Neuronal stem cell (in vitro differentiated cells): ENCODE measurements at regions not wholly inside any gene's neighbourhood (a gene's known extent, or its start where the extent isn't known, plus 50 kb on each side); places are given as distances from the start of the nearest gene placed in this dataset.
A peak's percentile ranks its signal among the peaks of the same experiment; 100 is the strongest.

Source experiments
- DNase-seq: peaks from one replicate; pipeline ENCODE4 v3.0.0-alpha.2; 2013; ENCODE audit warnings: low spot score
- H2AFZ ChIP-seq: one replicate; pipeline ENCODE4 v1.6.1; 2013; ENCODE audit warnings: mild to moderate bottlenecking, low read length, inconsistent platforms
- H2AK5ac ChIP-seq: 2 replicates; pipeline ENCODE4 v1.6.1; 2013; ENCODE audit warnings: low read depth, mild to moderate bottlenecking, inconsistent platforms, low read length, moderate library complexity, mixed read lengths
- H2BK120ac ChIP-seq: 2 replicates; pipeline ENCODE4 v1.6.1; 2013; ENCODE audit warnings: low read depth, mild to moderate bottlenecking, inconsistent platforms, low read length, moderate library complexity, mixed read lengths
- H2BK12ac ChIP-seq: one replicate; pipeline ENCODE4 v1.6.1; 2013; ENCODE audit warnings: low read length, inconsistent platforms
- H2BK15ac ChIP-seq: 2 replicates; pipeline ENCODE4 v1.6.1; 2013; ENCODE audit warnings: mild to moderate bottlenecking, low read length, inconsistent platforms, mixed read lengths
- H2BK5ac ChIP-seq: one replicate; pipeline ENCODE4 v1.6.1; 2013; ENCODE audit warnings: inconsistent platforms, mild to moderate bottlenecking, low read length, moderate library complexity
- H3K14ac ChIP-seq: one replicate; pipeline ENCODE4 v1.6.1; 2013; ENCODE audit warnings: low read length, inconsistent platforms
- H3K18ac ChIP-seq: 2 replicates; pipeline ENCODE4 v1.6.1; 2013; ENCODE audit warnings: low read length, inconsistent platforms
- H3K23ac ChIP-seq: 2 replicates; pipeline ENCODE4 v1.6.1; 2013; ENCODE audit warnings: low read depth, mild to moderate bottlenecking, mixed read lengths, low read length, inconsistent platforms; ENCODE audit not compliant: poor library complexity
- H3K27ac ChIP-seq: replicated peaks from 3 replicates; pipeline ENCODE4 v1.5.1; 2013; ENCODE audit warnings: low read length, inconsistent platforms
- H3K27me3 ChIP-seq, 3 experiments: 2 replicates each; pipeline ENCODE4 v1.6.1; 2013; ENCODE audit warnings: low read length in 3 of 3, mild to moderate bottlenecking in 2 of 3, inconsistent platforms in 1 of 3, low read depth in 1 of 3, mixed read lengths in 1 of 3, moderate library complexity in 1 of 3; ENCODE audit not compliant: control insufficient read depth in 3 of 3, insufficient read depth in 3 of 3
- H3K36me3 ChIP-seq, 2 donors: replicated peaks in 1 of 2; 2 replicates each; pipeline ENCODE4 v1.6.1; 2013; ENCODE audit warnings: low read length in 2 of 2; ENCODE audit not compliant: control insufficient read depth in 2 of 2, insufficient read depth in 2 of 2
- H3K4ac ChIP-seq: 2 replicates; pipeline ENCODE4 v1.6.1; 2013; ENCODE audit warnings: inconsistent platforms, mild to moderate bottlenecking, low read length, moderate library complexity
- H3K4me1 ChIP-seq, 2 donors: 1 replicate in 1 of 2; 2 replicates in 1 of 2; pipeline ENCODE4 v1.6.1; 2013; ENCODE audit warnings: low read length in 2 of 2, low read depth in 1 of 2; ENCODE audit not compliant: control insufficient read depth in 2 of 2, insufficient read depth in 1 of 2
- H3K4me2 ChIP-seq: one replicate; pipeline ENCODE4 v1.6.1; 2013; ENCODE audit warnings: mild to moderate bottlenecking, low read length, inconsistent platforms; ENCODE audit not compliant: insufficient read depth, poor library complexity, severe bottlenecking
- H3K4me3 ChIP-seq, 2 donors: 2 replicates each; pipeline ENCODE4 v1.5.1; 2013; ENCODE audit warnings: low read length in 2 of 2, mild to moderate bottlenecking in 2 of 2, inconsistent platforms in 1 of 2, moderate library complexity in 1 of 2
- H3K79me1 ChIP-seq: one replicate; pipeline ENCODE4 v1.6.1; 2013; ENCODE audit warnings: low read depth, mild to moderate bottlenecking, inconsistent platforms, low read length, moderate library complexity
- H3K9ac ChIP-seq: one replicate; pipeline ENCODE4 v1.6.1; 2013; ENCODE audit warnings: mild to moderate bottlenecking, low read depth, low read length, inconsistent platforms; ENCODE audit not compliant: poor library complexity
- H3K9me3 ChIP-seq, 2 donors: replicated peaks in 1 of 2; 2 replicates each; pipeline versions ENCODE3 to v1.6.1; 2013; ENCODE audit warnings: low read length in 2 of 2, mild to moderate bottlenecking in 2 of 2, inconsistent platforms in 1 of 2, low read depth in 1 of 2, mixed read lengths in 1 of 2, moderate library complexity in 1 of 2; ENCODE audit not compliant: control insufficient read depth in 2 of 2, insufficient read depth in 1 of 2
- H4K8ac ChIP-seq: one replicate; pipeline ENCODE4 v1.6.1; 2013; ENCODE audit warnings: low read depth, mild to moderate bottlenecking, inconsistent platforms, low read length, moderate library complexity
- H4K91ac ChIP-seq: one replicate; pipeline ENCODE4 v1.6.1; 2013; ENCODE audit warnings: low read length, low read depth, mild to moderate bottlenecking, inconsistent platforms; ENCODE audit not compliant: poor library complexity
- WGBS, 2 donors: extraction: QIAGEN DNeasy Blood & Tissue Kit; methylation state at CpG; one replicate each; pipeline ENCODE4 v1.1.7; 2013; ENCODE audit warnings: missing lambda C conversion rate in 2 of 2, mixed read lengths in 1 of 2; ENCODE audit not compliant: insufficient read length in 2 of 2, insufficient replicate concordance in 1 of 2; ENCODE audit errors: extremely low coverage in 2 of 2; 5-methylcytosine and 5-hydroxymethylcytosine counted together

DNA sequence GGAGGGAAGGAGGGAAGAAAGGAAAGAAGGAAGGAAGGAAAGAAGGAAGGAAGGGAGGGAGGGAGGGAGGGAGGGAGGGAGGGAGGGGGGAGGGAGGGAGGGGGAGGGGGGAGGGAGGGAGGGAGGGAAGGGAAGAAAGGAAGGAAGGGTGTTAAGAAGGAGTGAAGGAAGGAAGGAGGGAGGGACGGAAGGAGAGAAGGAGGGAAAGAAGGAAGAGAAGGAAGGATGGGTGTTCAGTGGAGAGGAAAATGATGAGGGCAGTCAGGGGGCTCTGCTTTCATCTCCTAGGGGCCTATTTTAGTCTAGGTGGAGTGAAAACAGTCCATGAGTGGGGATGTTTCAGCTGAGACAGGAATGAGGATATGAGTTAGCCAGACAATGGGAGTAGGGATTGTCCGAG, 357.0 kb upstream of the C16orf82 start:
- H3K18ac ChIP-seq: no peak overlapping the region
- H3K4me1 ChIP-seq: peaks cover 0 to 4% of the 10 kb centered on the region in 2 donors
- no peak overlapping the region for H3K14ac ChIP-seq
- H4K91ac ChIP-seq: no peak overlapping the region
- no peaks in the 10 kb centered on the region for H3K27me3 ChIP-seq
- H3K36me3 ChIP-seq: no peaks in the 10 kb centered on the region
- no peak overlapping the region for H3K23ac ChIP-seq
- H2BK12ac ChIP-seq: no peak overlapping the region
- H3K4ac ChIP-seq: no peak overlapping the region
- WGBS, 2 donors: 100% methylated on average over 1 of the region's 2 CpGs
- H2AFZ ChIP-seq: no peak overlapping the region
- no peaks in the 10 kb centered on the region for H3K79me1 ChIP-seq
- no peak overlapping the region for H2BK120ac ChIP-seq
- no peak overlapping the region for H3K27ac ChIP-seq
- no peak overlapping the region for H3K4me3 ChIP-seq
- no peak overlapping the region for H3K4me2 ChIP-seq
- no peak overlapping the region for H2BK5ac ChIP-seq
- H3K9ac ChIP-seq: no peak overlapping the region
- no peaks in the 10 kb centered on the region for H3K9me3 ChIP-seq
- H2BK15ac ChIP-seq: no peak overlapping the region
- DNase-seq: no peak
- no peak overlapping the region for H2AK5ac ChIP-seq
- H4K8ac ChIP-seq: no peak overlapping the region

DNA sequence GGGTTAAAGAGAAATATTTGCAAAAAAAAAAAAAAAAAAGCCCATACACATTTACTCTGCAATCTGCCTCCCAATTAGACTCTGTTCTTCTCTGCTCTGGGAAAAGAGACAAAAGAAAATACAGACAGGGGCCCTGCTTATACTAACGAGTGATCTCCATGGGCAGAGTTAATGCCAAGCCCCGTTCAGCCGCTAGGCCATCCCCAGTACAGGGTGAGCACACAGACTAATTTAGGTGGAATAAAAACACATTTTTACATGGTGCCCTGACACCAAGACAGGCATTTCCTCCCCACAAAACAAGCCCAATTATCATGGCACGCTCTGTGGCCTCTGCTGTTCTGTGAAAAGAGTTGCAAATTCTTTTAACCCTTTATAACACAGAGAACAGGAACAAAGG, 356.3 kb upstream of the C16orf82 start:
- Histone ChIP-seq H3K14ac (no peak overlapping the region), H3K23ac (no peak overlapping the region), H2BK120ac (no peak overlapping the region), H3K9ac (no peak overlapping the region), H3K4me1 (peaks cover 0 to 4% of the 10 kb centered on the region in 2 donors), H3K4ac (no peak overlapping the region), H4K8ac (no peak overlapping the region), H2AK5ac (no peak overlapping the region), H2BK5ac (no peak overlapping the region), H3K4me2 (no peak overlapping the region), H3K36me3 (no peaks in the 10 kb centered on the region), H2AFZ (peak overlapping the region; percentile 47), H3K9me3 (no peaks in the 10 kb centered on the region), H3K18ac (no peak overlapping the region), H2BK15ac (no peak overlapping the region), H3K4me3 (no peak overlapping the region), H3K79me1 (no peaks in the 10 kb centered on the region), H2BK12ac (no peak overlapping the region), H3K27ac (no peak overlapping the region), H3K27me3 (no peaks in the 10 kb centered on the region), H4K91ac (no peak overlapping the region)
- DNase-seq: no peak
- WGBS, 2 donors: no CpG with 5 or more reads among the region's 4 CpGs

DNA sequence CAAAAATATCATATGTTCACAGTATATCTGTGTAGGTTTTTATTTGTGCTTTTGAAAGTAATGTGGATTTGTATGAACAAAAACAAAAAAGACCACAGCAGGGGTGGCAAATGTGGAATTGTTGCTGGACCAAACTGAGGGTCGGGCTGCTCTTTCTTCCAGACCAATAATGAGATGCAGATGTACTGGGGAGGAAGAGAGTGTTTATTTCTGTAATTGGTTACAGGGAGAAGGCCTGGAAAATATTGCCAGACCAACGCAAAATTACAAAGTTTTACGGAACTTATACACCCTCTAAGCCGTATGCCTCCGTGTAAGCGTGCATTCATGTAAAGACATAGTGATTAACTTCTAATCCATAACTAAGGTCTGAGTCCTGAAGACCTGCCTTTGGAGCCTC, 353.9 kb upstream of the C16orf82 start:
- Histone ChIP-seq H3K36me3 (no peaks in the 10 kb centered on the region), H3K14ac (no peak overlapping the region), H3K9ac (no peak overlapping the region), H3K4me2 (no peak overlapping the region), H2BK12ac (no peak overlapping the region), H4K8ac (no peak overlapping the region), H3K18ac (no peak overlapping the region), H3K27me3 (no peaks in the 10 kb centered on the region), H2BK5ac (no peak overlapping the region), H2AFZ (no peak overlapping the region), H3K4ac (no peak overlapping the region), H3K9me3 (no peaks in the 10 kb centered on the region), H3K23ac (no peak overlapping the region), H4K91ac (no peak overlapping the region), H3K4me3 (no peak overlapping the region), H2BK120ac (no peak overlapping the region), H2AK5ac (no peak overlapping the region), H3K4me1 (peaks cover 4 to 6% of the 10 kb centered on the region in 2 donors), H2BK15ac (no peak overlapping the region), H3K79me1 (no peaks in the 10 kb centered on the region), H3K27ac (no peak overlapping the region)
- WGBS, 2 donors: no CpG with 5 or more reads among the region's 6 CpGs
- no peak for DNase-seq

DNA sequence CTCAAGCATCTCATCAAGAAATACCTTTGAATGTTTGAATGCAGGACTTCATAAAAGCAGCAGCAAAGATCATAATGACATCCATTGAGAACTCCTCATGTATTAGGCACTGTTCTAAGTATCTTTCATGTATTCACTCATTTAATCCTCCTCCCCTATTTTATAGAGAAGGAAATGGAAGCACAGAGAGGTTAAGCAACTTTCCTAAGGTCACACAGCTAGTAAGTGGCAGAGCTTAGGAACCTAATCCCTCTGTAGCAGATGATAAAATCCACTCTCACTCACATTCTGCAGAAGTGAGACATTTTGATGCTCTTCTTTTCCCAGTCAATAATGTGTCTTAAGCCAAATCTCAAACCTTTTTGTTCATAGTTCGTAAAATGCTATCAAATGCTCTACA, 350.8 kb upstream of the C16orf82 start:
- WGBS, 2 donors: no CpG with 5 or more reads among the region's 1 CpG
- no peak overlapping the region for H3K4me2 ChIP-seq
- H4K8ac ChIP-seq: no peak overlapping the region
- H2AK5ac ChIP-seq: no peak overlapping the region
- H2BK120ac ChIP-seq: no peak overlapping the region
- H4K91ac ChIP-seq: no peak overlapping the region
- no peak overlapping the region for H3K18ac ChIP-seq
- H3K79me1 ChIP-seq: no peaks in the 10 kb centered on the region
- no peak overlapping the region for H3K9ac ChIP-seq
- no peak overlapping the region for H3K14ac ChIP-seq
- H3K23ac ChIP-seq: no peak overlapping the region
- no peaks in the 10 kb centered on the region for H3K27me3 ChIP-seq
- no peak overlapping the region for H2BK15ac ChIP-seq
- no peak overlapping the region for H2AFZ ChIP-seq
- no peaks in the 10 kb centered on the region for H3K9me3 ChIP-seq
- no peak overlapping the region for H3K27ac ChIP-seq
- H3K4ac ChIP-seq: no peak overlapping the region
- H3K4me3 ChIP-seq: no peak overlapping the region
- H2BK12ac ChIP-seq: no peak overlapping the region
- peaks cover 3 to 7% of the 10 kb centered on the region in 2 donors for H3K4me1 ChIP-seq
- no peak for DNase-seq
- no peaks in the 10 kb centered on the region for H3K36me3 ChIP-seq
- H2BK5ac ChIP-seq: no peak overlapping the region
